ENCODE measurements at regions not wholly inside any gene's neighbourhood (a gene's known extent, or its start where the extent isn't known, plus 50 kb on each side); places are given as distances from the start of the nearest gene placed in this dataset.
A peak's percentile ranks its signal among the peaks of the same experiment; 100 is the strongest.

GRCh38 chr7:41891950-41892349, 189.1 kb upstream of the INHBA start:
- no peak for DNase-seq (ENCODE audit: low read depth)
- no peak for TF ChIP-seq CTCF (conservative IDR thresholded peaks at IDR 0.05; ENCODE audit: low read depth, low read length)

GRCh38 chr7:41890631-41891274, 187.9 kb upstream of the INHBA start:
- TF ChIP-seq CTCF (conservative IDR thresholded peaks at IDR 0.05; ENCODE audit: low read depth, low read length), result no peak
- H3K4me3 ChIP-seq (ENCODE audit: low read depth, low read length), result no peak overlapping the region
- no peak for DNase-seq (ENCODE audit: low read depth)

More at GRCh38 chr7:41891950-41892349, 189.1 kb upstream of the INHBA start:
- no peak overlapping the region for H3K4me3 ChIP-seq (ENCODE audit: low read depth, low read length)

GRCh38 chr7:41889472-41889871, 186.6 kb upstream of the INHBA start:
- TF ChIP-seq CTCF (conservative IDR thresholded peaks at IDR 0.05; ENCODE audit: low read depth, low read length), result no peak
- no peak for DNase-seq (ENCODE audit: low read depth)
- no peak overlapping the region for H3K4me3 ChIP-seq (ENCODE audit: low read depth, low read length)

GRCh38 chr7:41889040-41889439, 186.2 kb upstream of the INHBA start:
- no peak for TF ChIP-seq CTCF (conservative IDR thresholded peaks at IDR 0.05; ENCODE audit: low read depth, low read length)
- H3K4me3 ChIP-seq (ENCODE audit: low read depth, low read length), result no peak overlapping the region
- DNase-seq (ENCODE audit: low read depth), result no peak

- H3K4me3 ChIP-seq (ENCODE audit: low read depth, low read length), result no peak overlapping the region
- TF ChIP-seq CTCF (conservative IDR thresholded peaks at IDR 0.05; ENCODE audit: low read depth, low read length), result no peak
- peak; percentile 41 for DNase-seq (ENCODE audit: low read depth)
Measured at GRCh38 chr7:41887416-41887815, 184.5 kb upstream of the INHBA start.

GRCh38 chr7:41886901-41887311, 184.0 kb upstream of the INHBA start:
- TF ChIP-seq CTCF (conservative IDR thresholded peaks at IDR 0.05; ENCODE audit: low read depth, low read length), result peak; percentile 57
- peak; percentile 92 for DNase-seq (ENCODE audit: low read depth)
- no peak overlapping the region for H3K4me3 ChIP-seq (ENCODE audit: low read depth, low read length)

- TF ChIP-seq CTCF (conservative IDR thresholded peaks at IDR 0.05; ENCODE audit: low read depth, low read length), result no peak
- peak; percentile 95 for DNase-seq (ENCODE audit: low read depth)
- H3K4me3 ChIP-seq (ENCODE audit: low read depth, low read length), result no peak overlapping the region
Measured at GRCh38 chr7:41886262-41886900, 183.5 kb upstream of the INHBA start.
